ENCODE measurements at regions not wholly inside any gene's neighbourhood (a gene's known extent, or its start where the extent isn't known, plus 50 kb on each side); places are given as distances from the start of the nearest gene placed in this dataset.

GRCh38 chr9:78826527-78826926 is 529.6 kb downstream of the PSAT1 start:
- DNase-seq, result no peak

GRCh38 chr9:78828521-78828920 is 531.6 kb downstream of the PSAT1 start:
- DNase-seq, result no peak

GRCh38 chr9:78830301-78830700 is 533.4 kb downstream of the PSAT1 start:
- no peak for DNase-seq

- no peak for DNase-seq
These were observed 534.8 kb downstream of the PSAT1 start for GRCh38 chr9:78831726-78832125.

GRCh38 chr9:78835928-78836450 is 539.1 kb downstream of the PSAT1 start:
- DNase-seq, result no peak

- no peak for DNase-seq
These were observed 542.3 kb downstream of the PSAT1 start for GRCh38 chr9:78839252-78839651.

GRCh38 chr9:78848061-78848460 is 551.1 kb downstream of the PSAT1 start:
- DNase-seq, result no peak

GRCh38 chr9:78856144-78856543 is 559.2 kb downstream of the PSAT1 start:
- DNase-seq, result no peak

- DNase-seq, result no peak
These were observed 559.9 kb downstream of the PSAT1 start for GRCh38 chr9:78856781-78857180.

- peak; percentile 85 for DNase-seq
These were observed 560.7 kb downstream of the PSAT1 start for GRCh38 chr9:78857373-78858225.

GRCh38 chr9:78858266-78858665 is 561.3 kb downstream of the PSAT1 start:
- no peak for DNase-seq

- DNase-seq, result no peak
These were observed 564.0 kb downstream of the PSAT1 start for GRCh38 chr9:78860801-78861475.

- no peak for DNase-seq
These were observed 566.6 kb downstream of the PSAT1 start for GRCh38 chr9:78863531-78863930.

GRCh38 chr9:78865737-78866136 is 568.8 kb downstream of the PSAT1 start:
- peak; percentile 32 for DNase-seq

- no peak for DNase-seq
These were observed 569.5 kb downstream of the PSAT1 start for GRCh38 chr9:78866207-78867132.

GRCh38 chr9:78871086-78871451 is 574.1 kb downstream of the PSAT1 start:
- DNase-seq, result no peak

GRCh38 chr9:78871452-78872331 is 574.8 kb downstream of the PSAT1 start:
- no peak for DNase-seq

GRCh38 chr9:78874061-78874460 is 577.1 kb downstream of the PSAT1 start:
- no peak for DNase-seq

- no peak for DNase-seq
These were observed 582.6 kb downstream of the PSAT1 start for GRCh38 chr9:78879324-78880100.

- no peak for DNase-seq
These were observed 584.4 kb downstream of the PSAT1 start for GRCh38 chr9:78881295-78881694.

GRCh38 chr9:78882481-78882880 is 585.6 kb downstream of the PSAT1 start:
- DNase-seq, result no peak
